ENCODE measurements at regions not wholly inside any gene's neighbourhood (a gene's known extent, or its start where the extent isn't known, plus 50 kb on each side); places are given as distances from the start of the nearest gene placed in this dataset.
"Not testable (repeated sequence)": the region's sequence is repeated elsewhere in the genome, so short reads cannot be mapped to it uniquely, and the experiment has no call there.

DNA sequence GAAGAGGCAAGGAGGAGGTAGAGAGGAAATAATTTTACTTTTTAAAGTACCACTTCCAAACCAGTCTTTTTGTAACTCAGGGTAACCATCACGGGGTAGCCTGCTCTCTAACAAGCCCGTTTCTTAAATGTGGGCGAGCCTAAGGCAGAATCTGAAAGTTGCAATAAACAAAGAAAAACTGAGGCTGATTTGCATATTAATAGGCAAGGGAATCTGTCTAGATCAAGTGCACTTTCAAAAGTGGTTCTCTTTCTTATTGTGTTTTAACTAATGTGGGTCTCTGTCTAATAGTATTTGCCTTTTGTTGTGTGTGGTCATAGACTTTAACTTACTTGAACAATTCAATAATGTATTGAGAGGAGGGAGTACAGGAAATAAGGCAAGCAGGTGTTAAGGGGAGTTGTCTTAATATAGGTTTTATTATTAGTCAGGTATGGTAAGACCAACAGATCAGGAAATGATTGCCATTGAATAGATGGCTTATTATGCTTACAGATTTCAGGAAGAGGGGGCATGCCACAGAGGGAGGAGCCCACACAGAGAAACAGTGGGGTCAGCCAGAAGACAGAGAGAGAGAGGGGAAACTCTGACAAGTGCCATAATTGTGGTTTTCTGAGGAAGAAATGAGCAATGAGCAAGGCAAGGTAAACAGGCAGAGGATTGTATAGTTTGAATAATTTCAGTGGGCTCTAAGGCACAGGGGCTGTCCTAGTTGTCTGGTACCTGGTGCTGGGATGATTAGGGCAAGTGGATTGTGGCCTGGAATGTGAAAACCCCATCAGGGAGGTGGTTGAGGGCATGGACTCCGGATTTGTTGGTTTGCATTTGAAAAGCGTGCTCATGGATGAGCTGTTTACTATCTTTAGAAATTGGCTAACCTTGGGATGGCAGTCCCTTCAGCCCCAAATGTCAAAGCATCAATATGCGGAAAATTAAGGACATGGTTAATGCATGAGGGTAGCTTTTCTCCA lies 237.2 kb downstream of the TOX3 start:
- no peak for DNase-seq (ENCODE audit: low read depth in 2 of 2)

DNA sequence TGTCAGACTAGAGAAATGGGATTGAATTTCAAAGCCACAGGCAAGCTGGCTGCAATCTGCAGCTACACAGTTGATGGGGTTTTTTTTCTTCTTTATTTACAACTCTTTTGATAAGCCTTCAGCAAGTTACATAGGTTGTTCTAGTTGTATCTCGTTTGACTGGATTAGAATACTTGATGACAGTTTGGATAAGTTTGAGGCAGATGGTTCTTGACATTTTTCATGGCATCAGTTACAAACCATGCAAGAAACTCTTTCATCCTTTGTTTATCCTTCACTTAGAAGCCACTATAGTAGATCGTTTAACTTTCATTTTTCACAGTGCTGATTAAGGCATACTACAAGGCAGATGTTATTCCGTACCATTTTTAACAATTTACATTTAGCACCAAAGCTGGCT lies 238.9 kb downstream of the TOX3 start:
- no peak for DNase-seq (ENCODE audit: low read depth in 2 of 2)

DNA sequence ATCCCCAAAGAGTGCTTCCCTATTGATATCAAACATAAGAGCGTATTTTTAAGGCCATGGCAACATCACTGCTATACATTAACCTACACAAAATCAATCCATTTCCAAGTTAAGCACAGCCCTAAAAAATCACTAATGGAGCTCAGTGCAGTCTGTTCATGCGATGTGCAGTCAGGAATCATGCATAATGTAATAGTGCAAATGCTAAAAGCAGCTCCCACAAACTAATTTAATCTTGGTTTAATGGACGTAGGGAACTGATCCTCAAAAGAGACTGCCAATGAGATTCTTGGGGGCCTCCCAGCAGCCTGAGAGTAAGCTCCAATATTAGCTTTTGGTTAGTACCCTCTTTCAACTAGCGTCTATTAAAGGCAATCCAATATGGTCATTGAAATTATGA lies 245.9 kb downstream of the TOX3 start:
- no peak for DNase-seq (ENCODE audit: low read depth in 2 of 2)

- no peak for DNase-seq (ENCODE audit: low read depth in 2 of 2)
These were observed 248.2 kb downstream of the TOX3 start for GRCh38 chr16:52298769-52299168.

DNA sequence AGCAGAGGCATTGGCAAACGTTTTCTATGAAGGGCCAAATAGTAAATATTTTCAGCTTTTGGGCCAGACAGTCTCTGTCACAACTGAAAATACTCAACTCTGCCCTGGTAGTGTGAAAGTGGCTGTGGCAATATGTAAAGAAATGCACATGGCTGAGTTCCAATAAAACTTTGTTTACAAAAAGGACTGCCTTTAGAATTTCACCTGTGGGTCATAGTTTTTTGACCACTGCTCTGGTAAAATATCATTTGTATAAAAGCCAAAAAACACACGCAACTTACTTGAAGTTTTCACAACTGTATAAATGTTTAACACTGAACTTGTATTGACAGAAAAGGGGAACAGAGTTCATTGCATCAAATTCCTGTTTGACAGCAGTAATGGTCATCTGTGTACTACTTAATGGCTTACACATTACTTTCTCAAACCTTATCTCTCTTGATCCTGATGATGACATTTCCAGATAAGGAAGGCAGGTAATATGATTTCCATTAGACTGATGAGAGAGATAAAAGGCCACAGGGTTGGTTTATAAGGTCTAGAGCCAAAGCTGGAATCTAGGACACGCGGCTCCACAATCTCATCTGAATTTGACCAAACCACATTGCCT lies 250.1 kb downstream of the TOX3 start:
- DNase-seq (ENCODE audit: low read depth in 2 of 2) = not testable (repeated sequence)

- no peak for DNase-seq (ENCODE audit: low read depth in 2 of 2)
These were observed 250.9 kb downstream of the TOX3 start for GRCh38 chr16:52296076-52296475.

GRCh38 chr16:52294660-52295059 lies 252.3 kb downstream of the TOX3 start:
- DNase-seq (ENCODE audit: low read depth in 2 of 2) = no peak

- no peak for DNase-seq (ENCODE audit: low read depth in 2 of 2)
These were observed 253.7 kb downstream of the TOX3 start for GRCh38 chr16:52293204-52293603.

GRCh38 chr16:52283584-52284375 lies 263.2 kb downstream of the TOX3 start:
- no peak for DNase-seq (ENCODE audit: low read depth in 2 of 2)

DNA sequence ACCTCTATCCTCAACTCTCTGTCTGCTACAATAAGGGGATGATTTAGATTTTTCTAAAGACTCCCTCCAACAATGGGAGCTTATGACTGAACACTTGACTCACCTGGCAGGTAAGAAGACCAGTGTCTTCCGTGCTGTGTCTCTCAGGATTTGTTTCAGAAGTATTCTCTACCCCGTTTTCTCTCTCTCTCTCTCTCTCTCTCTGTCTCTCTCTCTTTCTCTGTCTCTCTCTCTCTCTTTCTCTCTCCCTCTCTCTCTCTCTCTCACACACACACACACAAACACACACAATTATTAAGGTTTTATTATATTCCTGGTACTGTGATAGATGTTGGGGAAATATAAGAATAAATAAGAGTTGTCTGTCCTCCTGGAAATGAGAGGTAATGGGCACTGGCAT lies 263.9 kb downstream of the TOX3 start:
- no peak for DNase-seq (ENCODE audit: low read depth in 2 of 2)

DNA sequence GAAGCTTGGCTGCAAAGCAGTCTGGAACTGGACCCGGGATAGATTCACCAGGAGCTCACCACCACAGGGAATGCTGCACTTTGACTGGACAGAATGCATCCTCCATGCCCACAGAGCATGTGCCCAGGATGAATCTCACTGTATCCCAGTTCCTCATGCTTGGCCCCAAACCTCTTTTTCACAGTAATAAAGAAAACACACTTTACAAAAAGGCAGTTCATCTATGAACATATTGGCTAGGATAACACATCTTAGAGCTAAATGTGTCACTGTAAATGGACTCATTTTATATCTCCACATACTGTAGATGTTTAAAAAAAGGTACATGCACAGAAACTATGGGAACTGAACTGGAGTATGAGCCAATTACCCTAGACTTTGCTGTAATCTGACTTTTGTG lies 266.9 kb downstream of the TOX3 start:
- no peak for DNase-seq (ENCODE audit: low read depth in 2 of 2)

- no peak for DNase-seq (ENCODE audit: low read depth in 2 of 2)
These were observed 275.7 kb downstream of the TOX3 start for GRCh38 chr16:52271088-52271750.

- no peak for DNase-seq (ENCODE audit: low read depth in 2 of 2)
These were observed 281.5 kb downstream of the TOX3 start for GRCh38 chr16:52265446-52265861.

GRCh38 chr16:52257534-52257933 lies 289.4 kb downstream of the TOX3 start:
- DNase-seq (ENCODE audit: low read depth in 2 of 2) = no peak

- no peak for DNase-seq (ENCODE audit: low read depth in 2 of 2)
These were observed 290.4 kb downstream of the TOX3 start for GRCh38 chr16:52256310-52257078.

GRCh38 chr16:52254746-52255145 lies 292.2 kb downstream of the TOX3 start:
- no peak for DNase-seq (ENCODE audit: low read depth in 2 of 2)

DNA sequence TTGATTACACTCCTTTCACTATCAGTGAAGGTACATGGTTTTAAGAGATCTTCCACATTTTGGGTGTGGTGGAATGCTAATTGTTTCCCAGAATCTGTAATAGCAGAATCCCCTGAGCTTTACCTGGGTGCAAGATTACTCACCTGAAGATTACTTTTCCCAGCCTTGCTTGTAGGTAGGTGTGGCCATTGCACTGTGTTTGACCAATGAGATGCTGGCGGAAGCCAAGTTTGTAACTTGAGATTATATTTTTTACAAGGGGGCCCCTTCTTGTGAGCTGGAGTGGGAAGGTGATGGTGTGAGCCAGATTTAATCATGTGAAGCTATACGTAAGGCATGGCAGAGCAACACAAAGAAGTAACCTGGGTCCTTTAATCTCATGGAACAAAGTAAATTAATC lies 294.3 kb downstream of the TOX3 start:
- no peak for DNase-seq (ENCODE audit: low read depth in 2 of 2)

GRCh38 chr16:52251495-52251894 lies 295.4 kb downstream of the TOX3 start:
- DNase-seq (ENCODE audit: low read depth in 2 of 2) = no peak

DNA sequence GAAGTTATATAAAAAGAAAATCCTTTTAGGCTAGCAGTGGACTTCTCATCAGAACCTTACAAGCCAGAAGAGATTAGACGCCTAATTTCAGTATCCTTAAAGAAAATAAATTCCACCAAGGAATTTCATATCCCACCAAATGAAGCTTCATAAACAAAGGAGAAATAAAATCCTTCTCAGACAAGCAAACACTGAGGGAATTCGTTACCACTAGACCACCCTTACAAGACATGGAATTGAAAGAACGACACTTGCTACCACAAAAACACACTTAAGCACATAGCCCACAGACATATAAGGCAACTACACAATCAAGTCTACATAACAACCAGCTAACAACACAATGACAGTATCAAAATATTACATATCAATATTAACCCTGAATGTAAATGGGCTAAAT lies 299.2 kb downstream of the TOX3 start:
- no peak for DNase-seq (ENCODE audit: low read depth in 2 of 2)

- DNase-seq (ENCODE audit: low read depth in 2 of 2) = no peak
These were observed 308.2 kb downstream of the TOX3 start for GRCh38 chr16:52238710-52239109.

DNA sequence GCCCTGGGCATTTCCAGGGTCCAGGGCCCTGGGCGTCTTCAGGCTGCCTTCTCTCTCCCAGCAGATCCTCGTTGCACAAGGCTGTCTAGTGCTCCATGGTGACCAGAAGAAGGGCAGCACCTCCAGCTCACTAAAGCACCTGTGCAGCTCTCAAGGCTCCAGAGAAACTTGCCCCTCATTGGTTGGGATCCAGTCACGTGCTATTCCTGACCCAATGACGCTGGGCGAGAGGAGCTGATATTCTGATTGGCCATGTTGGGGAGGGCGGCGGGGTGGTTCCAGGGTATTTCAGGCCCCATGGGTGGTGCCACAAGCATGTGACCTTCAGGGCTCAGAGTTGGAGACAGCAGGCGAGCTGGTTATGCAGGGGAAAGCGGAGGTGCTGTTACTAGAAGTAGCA lies 309.1 kb downstream of the TOX3 start:
- no peak for DNase-seq (ENCODE audit: low read depth in 2 of 2)
